Omental fat pad (tissue), 3 donors: ENCODE measurements at regions not wholly inside any gene's neighbourhood (a gene's known extent, or its start where the extent isn't known, plus 50 kb on each side); places are given as distances from the start of the nearest gene placed in this dataset.

Experiments used
- ATAC-seq: fragments of 150-250 bp; one replicate; pipeline ENCODE4 v1.9.1; 2016; ENCODE audit warnings: mild to moderate bottlenecking, moderate library complexity; ENCODE audit not compliant: low FRiP score
- DNase-seq: peaks from one replicate; pipeline ENCODE4 v3.0.0-alpha.2; 2019; ENCODE audit warnings: low spot score
- TF ChIP-seq, protein P1 (sequence below), 3 donors: fragments of 450-650 bp; IDR thresholded peaks; one replicate each; pipeline ENCODE4 v1.5.1; 2016 to 2017; ENCODE audit warnings: antibody characterized with exemption in 3 of 3, mild to moderate bottlenecking in 3 of 3, moderate library complexity in 2 of 3

DNA sequence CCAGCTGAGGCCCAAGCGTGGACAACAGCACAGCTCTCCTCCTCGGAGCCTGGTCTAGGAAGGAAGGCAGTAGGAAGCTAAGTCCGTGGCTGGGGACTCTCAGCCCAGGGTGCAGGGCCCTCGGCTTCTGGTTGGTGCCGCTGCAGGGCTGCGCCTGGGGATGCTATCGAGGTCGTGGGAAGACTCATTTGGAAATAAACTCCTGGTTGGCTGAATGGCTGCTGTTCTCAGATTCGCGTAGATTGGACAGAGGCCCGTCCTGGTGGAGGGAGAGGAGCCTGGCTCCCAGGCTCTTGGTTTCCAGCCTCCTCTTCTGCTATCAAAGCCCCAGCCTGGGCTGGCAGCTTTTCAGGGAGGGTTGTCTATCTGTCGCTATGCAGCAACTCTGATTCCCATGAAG, 152.6 kb upstream of the FZD8 start:
- TF ChIP-seq, protein P1, sequence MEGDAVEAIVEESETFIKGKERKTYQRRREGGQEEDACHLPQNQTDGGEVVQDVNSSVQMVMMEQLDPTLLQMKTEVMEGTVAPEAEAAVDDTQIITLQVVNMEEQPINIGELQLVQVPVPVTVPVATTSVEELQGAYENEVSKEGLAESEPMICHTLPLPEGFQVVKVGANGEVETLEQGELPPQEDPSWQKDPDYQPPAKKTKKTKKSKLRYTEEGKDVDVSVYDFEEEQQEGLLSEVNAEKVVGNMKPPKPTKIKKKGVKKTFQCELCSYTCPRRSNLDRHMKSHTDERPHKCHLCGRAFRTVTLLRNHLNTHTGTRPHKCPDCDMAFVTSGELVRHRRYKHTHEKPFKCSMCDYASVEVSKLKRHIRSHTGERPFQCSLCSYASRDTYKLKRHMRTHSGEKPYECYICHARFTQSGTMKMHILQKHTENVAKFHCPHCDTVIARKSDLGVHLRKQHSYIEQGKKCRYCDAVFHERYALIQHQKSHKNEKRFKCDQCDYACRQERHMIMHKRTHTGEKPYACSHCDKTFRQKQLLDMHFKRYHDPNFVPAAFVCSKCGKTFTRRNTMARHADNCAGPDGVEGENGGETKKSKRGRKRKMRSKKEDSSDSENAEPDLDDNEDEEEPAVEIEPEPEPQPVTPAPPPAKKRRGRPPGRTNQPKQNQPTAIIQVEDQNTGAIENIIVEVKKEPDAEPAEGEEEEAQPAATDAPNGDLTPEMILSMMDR (IDR thresholded peaks at IDR 0.05), result no peak
- DNase-seq, result no peak
- no peak for ATAC-seq

DNA sequence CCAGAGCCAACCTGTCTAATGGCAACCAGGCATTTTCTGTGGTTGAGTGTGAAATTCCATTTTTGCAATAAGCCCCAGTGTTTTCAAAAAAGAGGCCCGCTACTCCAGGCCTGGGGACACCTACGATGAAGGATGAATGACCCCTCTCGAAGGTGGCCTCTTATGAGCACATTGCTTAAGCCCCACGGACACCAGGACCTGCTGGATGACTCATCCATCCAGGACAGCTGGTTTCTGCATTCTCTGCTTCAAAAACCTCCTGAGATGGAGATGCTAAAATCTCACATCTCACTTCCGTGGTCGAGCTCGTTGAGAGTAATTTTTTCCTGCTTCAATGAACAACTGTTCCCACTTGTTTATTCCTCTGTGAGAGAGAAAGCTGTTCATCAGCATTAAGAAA, 150.2 kb upstream of the FZD8 start:
- DNase-seq (no peak), ATAC-seq (no peak)
- TF ChIP-seq, protein P1 (IDR thresholded peaks at IDR 0.05), result no peak

DNA sequence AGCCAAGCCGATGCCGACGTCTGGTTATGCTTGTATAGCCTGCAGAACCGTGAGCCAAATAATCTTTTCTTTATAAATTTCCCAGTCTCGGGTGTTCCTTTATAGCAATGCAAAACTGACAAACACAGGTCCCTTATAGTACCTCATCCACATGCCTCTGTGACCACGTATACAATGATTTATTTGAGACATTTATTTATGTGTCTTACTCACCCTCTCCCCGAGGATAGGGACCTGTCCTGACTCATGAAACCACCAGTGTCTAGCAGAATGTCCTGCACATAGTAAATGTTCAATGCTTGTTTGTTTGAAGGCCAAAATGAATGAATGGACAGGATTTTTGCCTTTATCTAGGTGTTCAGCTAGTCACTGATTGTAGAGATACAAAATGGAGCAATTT, 147.9 kb upstream of the FZD8 start:
- DNase-seq (no peak), ATAC-seq (peak; percentile 19)
- TF ChIP-seq, protein P1 (IDR thresholded peaks at IDR 0.05), result no peak

DNA sequence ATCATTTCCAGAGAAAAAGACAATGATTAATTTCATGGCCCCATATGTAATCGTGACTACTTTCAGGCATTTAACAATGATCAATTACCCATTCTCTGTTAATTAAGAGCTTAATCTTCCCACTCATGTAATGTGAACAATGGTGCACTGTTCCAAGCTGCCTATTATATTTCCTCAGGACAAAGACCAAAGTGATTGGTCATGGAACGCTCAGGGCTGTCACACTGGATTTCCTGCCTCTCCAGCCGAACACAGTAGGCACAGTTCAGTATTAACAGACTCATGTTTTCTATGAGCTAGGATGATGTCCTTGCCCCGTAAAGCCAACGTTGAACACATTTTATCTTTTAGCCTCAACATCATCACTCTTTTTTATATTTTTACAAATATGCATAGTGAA, 142.7 kb upstream of the FZD8 start:
- DNase-seq (no peak), ATAC-seq (no peak)
- TF ChIP-seq, protein P1 (IDR thresholded peaks at IDR 0.05), result no peak

DNA sequence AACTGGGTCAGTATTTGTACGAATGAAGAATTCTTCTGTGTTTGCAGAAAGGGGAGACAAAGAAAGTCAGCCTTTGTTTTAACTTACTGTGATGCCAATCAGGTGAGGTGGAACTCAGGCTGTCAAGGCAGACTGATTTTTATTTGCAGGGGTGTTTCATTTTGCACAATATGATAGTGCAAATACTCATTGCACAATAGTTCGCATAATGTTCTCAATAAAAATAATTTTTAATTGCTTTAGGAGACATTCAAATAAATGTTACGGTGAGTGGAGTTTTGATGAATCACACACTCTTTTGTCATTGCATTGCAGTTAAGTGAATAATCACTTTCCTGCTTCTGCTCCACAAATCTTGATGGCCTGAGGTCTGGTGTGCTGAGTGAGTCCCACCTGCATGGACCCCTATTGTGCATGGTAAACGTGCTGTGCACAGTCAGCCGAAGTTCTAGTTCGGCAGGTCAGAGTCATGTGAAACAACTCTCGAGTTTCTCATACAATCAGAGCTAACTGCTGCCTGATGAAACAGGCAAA, 141.3 kb upstream of the FZD8 start:
- peak; percentile 75 for ATAC-seq
- TF ChIP-seq, protein P1 (IDR thresholded peaks at IDR 0.05), result no peak

DNA sequence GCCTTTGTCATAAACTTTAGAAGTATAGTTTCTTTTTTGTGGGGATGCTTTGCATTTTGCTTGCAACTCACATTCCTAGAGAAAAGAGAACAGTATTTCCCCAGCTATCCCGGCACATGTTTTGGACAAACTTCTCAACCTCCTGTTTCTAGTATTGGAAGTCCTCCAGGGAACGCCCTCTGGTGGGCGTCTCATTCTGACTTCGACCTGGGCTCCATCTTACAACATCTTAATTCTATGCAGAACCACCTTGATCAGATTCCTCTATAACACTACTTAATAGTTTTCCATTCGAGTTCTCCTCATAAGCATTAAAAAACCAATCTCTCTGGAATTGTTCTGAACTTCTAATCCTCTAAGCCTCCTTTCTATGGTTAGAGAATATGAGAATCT, 139.5 kb upstream of the FZD8 start:
- TF ChIP-seq, protein P1 (IDR thresholded peaks at IDR 0.05), result no peak
- ATAC-seq (no peak), DNase-seq (no peak)

More for the DNA sequence above, 141.3 kb upstream of the FZD8 start:
- no peak for DNase-seq

DNA sequence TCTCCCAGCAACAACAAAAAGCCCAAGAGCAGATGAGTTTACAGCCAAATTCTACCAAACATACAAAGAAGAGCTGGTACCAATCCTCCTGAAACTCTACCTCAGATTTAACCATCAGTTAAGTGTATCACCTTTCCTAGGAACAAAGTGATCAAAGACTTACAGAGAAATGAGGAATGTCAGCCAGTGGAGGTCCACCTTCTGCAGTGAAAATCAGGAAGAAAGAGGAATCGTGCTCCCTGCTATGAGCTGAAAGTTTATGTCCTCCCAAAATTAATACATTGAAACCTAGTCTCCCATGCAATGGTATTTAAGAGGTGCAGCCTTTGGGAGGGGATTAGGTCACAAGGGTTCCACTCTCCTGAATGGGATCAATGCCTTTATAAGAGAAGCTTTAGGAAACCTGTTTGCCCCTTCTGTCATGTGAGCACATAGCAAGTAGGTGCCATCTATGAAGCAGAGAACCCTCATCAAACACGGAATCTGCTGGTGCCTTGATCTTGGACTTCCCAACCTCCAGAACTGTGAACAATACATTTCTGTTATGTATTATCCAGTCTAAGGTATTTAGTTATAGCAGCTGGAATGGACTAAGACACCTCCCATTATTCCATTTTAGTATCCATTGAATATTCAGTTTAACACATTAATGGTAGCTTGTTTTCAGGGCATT, 139.0 kb upstream of the FZD8 start:
- TF ChIP-seq, protein P1 (IDR thresholded peaks at IDR 0.05), result no peak
- ATAC-seq, result no peak
- no peak for DNase-seq
